ENCODE measurements at regions not wholly inside any gene's neighbourhood (a gene's known extent, or its start where the extent isn't known, plus 50 kb on each side); places are given as distances from the start of the nearest gene placed in this dataset.

GRCh38 chrX:120741452-120741851 lies 111.6 kb upstream of the C1GALT1C1 start:
- TF ChIP-seq CTCF (IDR thresholded peaks at IDR 0.05; ENCODE audit: low read depth, low read length, missing control alignments) = no peak
- in situ Hi-C loops (cut with HindIII; ENCODE audit: low pct_ligation_motif_present, low sequenced_read_pairs) = no loop called here
- Histone ChIP-seq H3K4me3 (ENCODE audit: low read depth, low read length) (no peak overlapping the region), H3K27ac (no peak overlapping the region), H3K27me3 (replicated peaks) (no peaks in the 10 kb centered on the region), H3K36me3 (replicated peaks) (no peaks in the 10 kb centered on the region)
- DNase-seq = no peak

GRCh38 chrX:120740072-120740471 lies 110.2 kb upstream of the C1GALT1C1 start:
- in situ Hi-C loops (cut with HindIII; ENCODE audit: low pct_ligation_motif_present, low sequenced_read_pairs) = no loop called here
- no peaks in the 10 kb centered on the region for H3K27me3 ChIP-seq (replicated peaks)
- DNase-seq = no peak
- no peak overlapping the region for H3K4me3 ChIP-seq (ENCODE audit: low read depth, low read length)
- H3K36me3 ChIP-seq (replicated peaks) = no peaks in the 10 kb centered on the region
- no peak for TF ChIP-seq CTCF (IDR thresholded peaks at IDR 0.05; ENCODE audit: low read depth, low read length, missing control alignments)
- no peak overlapping the region for H3K27ac ChIP-seq

- TF ChIP-seq CTCF (IDR thresholded peaks at IDR 0.05; ENCODE audit: low read depth, low read length, missing control alignments) = no peak
- Histone ChIP-seq H3K27me3 (replicated peaks) (no peaks in the 10 kb centered on the region), H3K27ac (no peak overlapping the region), H3K36me3 (replicated peaks) (no peaks in the 10 kb centered on the region), H3K4me3 (ENCODE audit: low read depth, low read length) (no peak overlapping the region)
- no peak for DNase-seq
- in situ Hi-C loops (cut with HindIII; ENCODE audit: low pct_ligation_motif_present, low sequenced_read_pairs) = no loop called here
Measured at GRCh38 chrX:120739300-120739699, 109.4 kb upstream of the C1GALT1C1 start.

GRCh38 chrX:120736989-120737388 lies 107.1 kb upstream of the C1GALT1C1 start:
- no peak for TF ChIP-seq CTCF (IDR thresholded peaks at IDR 0.05; ENCODE audit: low read depth, low read length, missing control alignments)
- peak; percentile 27 for DNase-seq
- Histone ChIP-seq H3K27me3 (replicated peaks) (no peaks in the 10 kb centered on the region), H3K36me3 (replicated peaks) (no peaks in the 10 kb centered on the region), H3K4me3 (ENCODE audit: low read depth, low read length) (no peak overlapping the region), H3K27ac (peak overlapping the region; percentile 94)
- in situ Hi-C loops (cut with HindIII; ENCODE audit: low pct_ligation_motif_present, low sequenced_read_pairs) = no loop called here

GRCh38 chrX:120735966-120736365 lies 106.1 kb upstream of the C1GALT1C1 start:
- no peaks in the 10 kb centered on the region for H3K27me3 ChIP-seq (replicated peaks)
- in situ Hi-C loops (cut with HindIII; ENCODE audit: low pct_ligation_motif_present, low sequenced_read_pairs) = no loop called here
- peak overlapping the region; percentile 94 for H3K27ac ChIP-seq
- DNase-seq = no peak
- TF ChIP-seq CTCF (IDR thresholded peaks at IDR 0.05; ENCODE audit: low read depth, low read length, missing control alignments) = no peak
- no peaks in the 10 kb centered on the region for H3K36me3 ChIP-seq (replicated peaks)
- no peak overlapping the region for H3K4me3 ChIP-seq (ENCODE audit: low read depth, low read length)

- DNase-seq = no peak
- in situ Hi-C loops (cut with HindIII; ENCODE audit: low pct_ligation_motif_present, low sequenced_read_pairs) = no loop called here
- Histone ChIP-seq H3K27me3 (replicated peaks) (no peaks in the 10 kb centered on the region), H3K27ac (no peak overlapping the region), H3K4me3 (ENCODE audit: low read depth, low read length) (no peak overlapping the region), H3K36me3 (replicated peaks) (no peaks in the 10 kb centered on the region)
- TF ChIP-seq CTCF (IDR thresholded peaks at IDR 0.05; ENCODE audit: low read depth, low read length, missing control alignments) = no peak
Measured at GRCh38 chrX:120732879-120733278, 103.0 kb upstream of the C1GALT1C1 start.
